Body of pancreas (tissue), 4 donors: ENCODE measurements at regions not wholly inside any gene's neighbourhood (a gene's known extent, or its start where the extent isn't known, plus 50 kb on each side); places are given as distances from the start of the nearest gene placed in this dataset.

Source experiments
- ATAC-seq: fragments of 150-250 bp; one replicate; pipeline ENCODE4 v1.9.1; 2016
- DNase-seq, 4 donors: peaks; one replicate each; pipeline ENCODE4 v3.0.0-alpha.2; 2019
- H3K27ac ChIP-seq, 4 donors: fragments of 200-600 bp; sonication (generic); 1 replicate in 3 of 4; 2 replicates in 1 of 4; pipeline versions ENCODE4 v1.5.1 to v1.6.1; 2016 to 2019; ENCODE audit warnings: mild to moderate bottlenecking in 1 of 4, mixed read lengths in 1 of 4, moderate library complexity in 1 of 4
- H3K27me3 ChIP-seq, 2 donors: fragments of 200-600 bp; sonication (generic); one replicate each; pipeline ENCODE4 v1.6.0; 2016; ENCODE audit warnings: mild to moderate bottlenecking in 1 of 2
- H3K36me3 ChIP-seq, 2 donors: fragments of 200-600 bp; sonication (generic); replicated peaks in 1 of 2; 2 replicates each; pipeline ENCODE4 v1.5.1; 2016; ENCODE audit warnings: low read depth in 2 of 2; ENCODE audit not compliant: insufficient read depth in 1 of 2
- H3K4me1 ChIP-seq: fragments of 200-600 bp; sonication (generic); one replicate; pipeline ENCODE4 v1.6.0; 2016
- H3K4me3 ChIP-seq, 2 donors: fragments of 200-600 bp; sonication (generic); 1 replicate in 1 of 2; 2 replicates in 1 of 2; pipeline ENCODE4 v1.5.1; 2016 to 2019
- H3K9me3 ChIP-seq, 3 donors: fragments of 200-600 bp; sonication (generic); 1 replicate in 2 of 3; 2 replicates in 1 of 3; pipeline ENCODE4 v1.5.1; 2016
- CTCF ChIP-seq, 7 experiments: fragments of 450-650 bp in 4 of 7; fragments of 200-600 bp in 3 of 7; sonication (generic) in 3 of 7; IDR thresholded peaks; one replicate each; pipeline ENCODE4 v1.5.1; 2016 to 2019; ENCODE audit warnings: antibody characterized with exemption in 7 of 7
- POLR2A ChIP-seq, 3 donors: fragments of 450-650 bp; IDR thresholded peaks; one replicate each; pipeline ENCODE4 v1.6.1; 2016; ENCODE audit warnings: antibody characterized with exemption in 3 of 3, mild to moderate bottlenecking in 2 of 3
- WGBS, 2 donors: methylation state at CpG; one replicate each; pipeline ENCODE4 v1.1.5; 2017; 5-methylcytosine and 5-hydroxymethylcytosine counted together
- intact Hi-C: fragments of 100-400 bp; cut with DNase I; formaldehyde crosslinking; loops from one replicate; pipeline ENCODE4 v1.15.1; 2023

GRCh38 chr4:159719531-159719930 is 616.7 kb downstream of the RAPGEF2 start:
- Histone ChIP-seq H3K27me3 (no peaks in the 10 kb centered on the region), H3K4me3 (no peak overlapping the region), H3K36me3 (no peaks in the 10 kb centered on the region), H3K9me3 (no peaks in the 10 kb centered on the region), H3K27ac (no peak overlapping the region), H3K4me1 (no peaks in the 10 kb centered on the region)
- no peak for TF ChIP-seq CTCF (IDR thresholded peaks at IDR 0.05)
- TF ChIP-seq POLR2A (IDR thresholded peaks at IDR 0.05), result no peak
- DNase-seq, result no peak
- no peak for ATAC-seq
- intact Hi-C loops, result no loop called here

DNA sequence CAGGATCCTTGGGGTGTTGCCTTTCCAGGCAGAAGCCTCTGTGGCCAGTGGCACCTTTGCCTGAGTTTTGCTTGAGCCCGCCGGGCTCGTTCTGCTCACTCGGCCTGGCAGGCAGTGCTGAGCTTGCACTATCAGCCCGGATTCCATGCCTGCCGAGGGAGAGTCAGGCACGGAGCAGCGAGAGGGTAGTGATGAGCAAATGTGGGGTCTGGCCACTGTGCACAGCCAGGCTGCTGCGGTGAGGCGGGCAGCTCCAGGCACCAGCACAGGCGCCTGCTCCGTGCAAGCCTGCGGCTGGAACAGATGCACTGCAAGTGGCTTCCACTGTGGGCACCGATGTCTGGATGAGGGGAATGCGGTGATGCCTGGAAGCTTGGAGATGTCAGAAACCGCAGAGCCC is 619.2 kb downstream of the RAPGEF2 start:
- Histone ChIP-seq H3K36me3 (no peaks in the 10 kb centered on the region), H3K4me3 (no peak overlapping the region), H3K27me3 (no peaks in the 10 kb centered on the region), H3K27ac (no peak overlapping the region), H3K4me1 (peaks cover 4% of the 10 kb centered on the region), H3K9me3 (no peaks in the 10 kb centered on the region)
- no peak for TF ChIP-seq CTCF (IDR thresholded peaks at IDR 0.05)
- intact Hi-C loops, result no loop called here
- no peak for DNase-seq
- WGBS, 2 donors, result 87 to 88% methylated on average over 15 of the region's 16 CpGs
- no peak for ATAC-seq

DNA sequence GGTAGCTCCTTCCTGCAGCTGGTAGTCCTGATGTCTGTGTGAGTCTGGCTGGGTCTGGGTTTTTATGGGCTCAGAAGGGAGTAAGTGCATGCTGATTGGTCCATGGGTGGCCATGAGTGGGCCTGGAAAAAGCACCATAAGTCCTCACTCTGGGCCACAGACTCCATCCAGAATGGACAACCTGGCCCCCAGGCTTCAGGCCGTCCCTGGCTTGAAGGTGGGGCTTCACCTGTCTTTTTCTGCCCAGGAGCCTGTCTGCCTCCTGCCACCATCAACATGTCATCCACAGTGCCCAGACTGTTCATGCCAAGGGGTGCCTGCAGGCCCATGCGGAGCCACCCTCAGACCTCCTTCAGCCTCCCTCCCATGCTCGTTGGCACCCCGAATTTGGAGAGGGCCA is 620.0 kb downstream of the RAPGEF2 start:
- Histone ChIP-seq H3K9me3 (no peaks in the 10 kb centered on the region), H3K36me3 (no peaks in the 10 kb centered on the region), H3K27me3 (no peaks in the 10 kb centered on the region), H3K4me3 (no peak overlapping the region), H3K4me1 (peaks cover 7% of the 10 kb centered on the region), H3K27ac (no peak overlapping the region)
- TF ChIP-seq POLR2A (IDR thresholded peaks at IDR 0.05) (no peak), CTCF (IDR thresholded peaks at IDR 0.05) (no peak)
- WGBS, 2 donors, result 64 to 100% methylated on average over 2 to 4 of the region's 4 CpGs
- DNase-seq (no peak), ATAC-seq (no peak)
- intact Hi-C loops, result no loop called here

DNA sequence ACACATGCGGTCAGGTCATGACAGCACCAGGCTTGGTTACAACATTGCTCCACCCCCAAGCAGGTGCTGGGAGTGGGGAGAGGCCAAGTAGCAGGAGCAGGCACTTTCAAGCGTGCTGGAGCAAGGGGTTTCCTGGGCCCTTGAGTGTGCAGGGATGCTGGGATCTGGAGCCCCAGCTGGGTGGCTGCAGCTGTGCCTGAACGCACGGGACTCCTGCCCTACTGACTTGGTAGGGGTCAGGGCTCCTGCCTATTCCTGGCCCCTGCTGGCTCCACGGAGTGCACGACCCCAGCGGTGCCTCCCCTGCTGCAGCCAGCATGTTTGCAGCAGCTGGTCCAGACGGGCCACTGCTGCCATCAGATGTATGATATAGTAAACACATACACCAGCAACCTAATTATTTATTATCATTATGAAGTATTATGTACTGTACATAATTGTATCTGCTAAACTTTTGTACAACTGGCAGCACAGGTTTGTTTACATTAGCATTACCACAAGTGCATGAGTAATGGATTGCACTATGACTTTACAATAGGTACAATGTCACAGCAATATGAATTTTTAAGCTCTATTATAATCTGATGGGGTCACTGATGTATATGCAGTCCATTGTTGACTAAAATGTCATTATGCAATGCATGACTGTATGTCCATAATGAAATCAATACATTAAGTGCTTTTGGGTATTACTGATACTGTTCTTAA is 620.6 kb downstream of the RAPGEF2 start:
- 38 to 83% methylated on average over 1 to 8 of the region's 8 CpGs for WGBS, 2 donors
- Histone ChIP-seq H3K4me3 (no peak overlapping the region), H3K9me3 (no peaks in the 10 kb centered on the region), H3K36me3 (no peaks in the 10 kb centered on the region), H3K27me3 (no peaks in the 10 kb centered on the region), H3K27ac (no peak overlapping the region), H3K4me1 (peaks cover 11% of the 10 kb centered on the region)
- DNase-seq (no peak), ATAC-seq (peak; percentile 9)
- no peak for TF ChIP-seq CTCF (IDR thresholded peaks at IDR 0.05)
- TF ChIP-seq POLR2A (IDR thresholded peaks at IDR 0.05), result no peak
- intact Hi-C loops, result no loop called here

DNA sequence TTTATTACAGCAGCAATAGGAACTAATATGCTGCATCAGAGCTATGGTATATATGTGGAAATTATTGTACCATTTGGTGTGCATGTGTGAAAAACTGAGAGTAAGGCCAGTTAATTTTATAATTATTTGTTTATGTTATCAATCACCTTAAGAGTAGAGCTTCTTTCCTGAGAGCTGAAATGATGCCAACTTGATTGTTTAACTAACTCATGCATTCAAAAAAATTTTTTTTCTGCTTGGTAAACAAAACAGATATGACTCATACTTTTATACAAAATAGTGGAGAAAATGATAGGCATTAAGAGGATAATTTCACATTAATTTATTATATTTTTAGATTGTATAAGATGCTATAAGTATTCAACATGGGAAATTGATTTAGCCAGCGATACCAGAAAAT is 622.7 kb downstream of the RAPGEF2 start:
- WGBS, 2 donors, result 86 to 97% methylated on average over 1 of the region's 1 CpG
- H3K9me3 ChIP-seq, result no peaks in the 10 kb centered on the region
- H3K27ac ChIP-seq, result no peak overlapping the region
- H3K4me1 ChIP-seq, result peaks cover 14% of the 10 kb centered on the region
- H3K36me3 ChIP-seq, result no peaks in the 10 kb centered on the region
- ATAC-seq (no peak), DNase-seq (no peak)
- intact Hi-C loops, result no loop called here
- no peak overlapping the region for H3K4me3 ChIP-seq
- H3K27me3 ChIP-seq, result no peaks in the 10 kb centered on the region
- no peak for TF ChIP-seq CTCF (IDR thresholded peaks at IDR 0.05)
- TF ChIP-seq POLR2A (IDR thresholded peaks at IDR 0.05), result no peak
